H1 (cell line): ENCODE measurements at regions not wholly inside any gene's neighbourhood (a gene's known extent, or its start where the extent isn't known, plus 50 kb on each side); places are given as distances from the start of the nearest gene placed in this dataset.

Source experiments
- CTCF ChIA-PET: fragments of 300-600 bp; sonication (Branson Sonifier 250); formaldehyde crosslinking; loops from one replicate; lab custom pipeline; 2021; ENCODE audit not compliant: partially characterized antibody; lab: Charles Lee
- POLR2A ChIA-PET: fragments of 300-600 bp; sonication (Branson Sonifier 250); formaldehyde crosslinking; loops from one replicate; lab custom pipeline; 2021; ENCODE audit warnings: inconsistent platforms; ENCODE audit not compliant: partially characterized antibody; lab: Charles Lee
- DNase-seq, 2 experiments: peaks; one replicate each; pipeline versions ENCODE4 v3.0.0 to v3.0.0-alpha.2; 2010 to 2022; ENCODE audit warnings: low spot score in 2 of 2, low read depth in 1 of 2, mixed read lengths in 1 of 2
- FAIRE-seq: peaks from 2 replicates; lab custom pipeline; 2011; peaks lifted over from hg19 to GRCh38; lab: Jason Lieb, UNC
- H2AFZ ChIP-seq: 2 replicates; pipeline ENCODE4 v1.8.1; 2012; ENCODE audit warnings: low read length, inconsistent platforms
- H2AK5ac ChIP-seq: 2 replicates; pipeline ENCODE4 v1.6.1; 2013; ENCODE audit warnings: low read depth, low read length
- H2BK120ac ChIP-seq: replicated peaks from 2 replicates; pipeline ENCODE3; 2013; ENCODE audit warnings: low read depth, low read length, inconsistent platforms
- H2BK12ac ChIP-seq: 2 replicates; pipeline ENCODE4 v1.6.1; 2013; ENCODE audit warnings: low read depth, low read length
- H2BK15ac ChIP-seq: 2 replicates; pipeline ENCODE4 v1.6.1; 2013; ENCODE audit warnings: low read length
- H2BK20ac ChIP-seq: 2 replicates; pipeline ENCODE4 v1.6.1; 2013; ENCODE audit warnings: low read length
- H2BK5ac ChIP-seq: 2 replicates; pipeline ENCODE4 v1.6.1; 2013; ENCODE audit warnings: low read depth, low read length
- H3K14ac ChIP-seq: 2 replicates; pipeline ENCODE4 v1.6.1; 2013; ENCODE audit warnings: inconsistent platforms; ENCODE audit not compliant: insufficient read length
- H3K18ac ChIP-seq: 2 replicates; pipeline ENCODE4 v1.6.1; 2013; ENCODE audit warnings: low read length; ENCODE audit errors: extremely low read depth
- H3K23ac ChIP-seq: 2 replicates; pipeline ENCODE4 v1.6.1; 2013; ENCODE audit warnings: inconsistent platforms; ENCODE audit not compliant: insufficient read length
- H3K23me2 ChIP-seq: 2 replicates; pipeline ENCODE4 v1.6.1; 2013; ENCODE audit warnings: low read depth, low read length
- H3K27ac ChIP-seq: 2 replicates; pipeline ENCODE4 v1.6.1; 2011; ENCODE audit warnings: low read depth, low read length, inconsistent platforms
- H3K27me3 ChIP-seq, 4 experiments: replicated peaks in 1 of 4; 1 replicate in 1 of 4; 2 replicates in 3 of 4; pipeline versions ENCODE4 v1.6.1 to v1.8.1; 2011 to 2013; ENCODE audit warnings: low read length in 3 of 4, mild to moderate bottlenecking in 3 of 4, inconsistent platforms in 2 of 4, mixed read lengths in 2 of 4, moderate library complexity in 1 of 4; ENCODE audit not compliant: control insufficient read depth in 3 of 4, insufficient read depth in 3 of 4; ENCODE audit errors: extremely low read depth in 1 of 4
- H3K36me3 ChIP-seq, 4 experiments: 2 replicates each; pipeline versions ENCODE4 v1.6.1 to v1.8.1; 2011 to 2013; ENCODE audit warnings: mild to moderate bottlenecking in 4 of 4, low read length in 3 of 4, moderate library complexity in 2 of 4, control low read depth in 1 of 4, inconsistent platforms in 1 of 4; ENCODE audit not compliant: insufficient read depth in 4 of 4, control insufficient read depth in 2 of 4
- H3K4ac ChIP-seq: replicated peaks from 2 replicates; pipeline ENCODE3; 2013; ENCODE audit warnings: low read length, low read depth, mixed read lengths, inconsistent platforms; ENCODE audit not compliant: insufficient read length
- H3K4me1 ChIP-seq, 4 experiments: replicated peaks in 1 of 4; 1 replicate in 1 of 4; 2 replicates in 3 of 4; pipeline versions ENCODE4 v1.6.1 to v1.8.1; 2011 to 2013; ENCODE audit warnings: low read length in 3 of 4, inconsistent platforms in 2 of 4, mixed read lengths in 1 of 4; ENCODE audit not compliant: insufficient read depth in 4 of 4, control insufficient read depth in 3 of 4
- H3K4me2 ChIP-seq, 2 experiments: 2 replicates each; pipeline versions ENCODE4 v1.6.1 to v1.8.1; 2011 to 2013; ENCODE audit warnings: low read depth in 2 of 2, low read length in 2 of 2, control low read depth in 1 of 2, inconsistent platforms in 1 of 2, mild to moderate bottlenecking in 1 of 2; ENCODE audit not compliant: insufficient read depth in 1 of 2
- H3K4me3 ChIP-seq, 4 experiments: fragments of 200-600, 300-600 bp in 1 of 4; sonication (generic), shearing (Covaris generic), sonication (Bioruptor Twin) in 1 of 4; 2 replicates each; pipeline versions ENCODE4 v1.5.1 to v1.8.1; 2011 to 2016; ENCODE audit warnings: low read length in 4 of 4, low read depth in 3 of 4, control low read depth in 2 of 4, inconsistent platforms in 2 of 4, mild to moderate bottlenecking in 2 of 4, mixed read lengths in 1 of 4, moderate library complexity in 1 of 4; ENCODE audit not compliant: insufficient read depth in 2 of 4; ENCODE audit errors: extremely low read depth in 1 of 4
- H3K56ac ChIP-seq: replicated peaks from 2 replicates; pipeline ENCODE3; 2013; ENCODE audit warnings: low read depth, mild to moderate bottlenecking, mixed read lengths, low read length, inconsistent platforms; ENCODE audit not compliant: insufficient read length
- H3K79me1 ChIP-seq: 2 replicates; pipeline ENCODE4 v1.6.1; 2013; ENCODE audit warnings: low read depth, low read length, control low read depth
- H3K79me2 ChIP-seq, 2 experiments: 2 replicates each; pipeline versions ENCODE4 v1.6.1 to v1.8.1; 2012 to 2013; ENCODE audit warnings: low read length in 2 of 2, mild to moderate bottlenecking in 2 of 2, inconsistent platforms in 1 of 2; ENCODE audit not compliant: insufficient read depth in 2 of 2, control insufficient read depth in 1 of 2
- H3K9ac ChIP-seq, 4 experiments: replicated peaks in 1 of 4; 1 replicate in 1 of 4; 2 replicates in 3 of 4; pipeline versions ENCODE4 v1.6.1 to v1.8.1; 2011 to 2013; ENCODE audit warnings: low read depth in 3 of 4, low read length in 3 of 4, control low read depth in 2 of 4, mild to moderate bottlenecking in 2 of 4, moderate library complexity in 2 of 4, inconsistent platforms in 1 of 4; ENCODE audit errors: extremely low read depth in 1 of 4
- H3K9me3 ChIP-seq, 2 experiments: 2 replicates each; pipeline versions ENCODE4 v1.6.1 to v1.8.1; 2012 to 2013; ENCODE audit warnings: mild to moderate bottlenecking in 2 of 2, moderate library complexity in 2 of 2, control low read depth in 1 of 2, inconsistent platforms in 1 of 2, low read depth in 1 of 2, low read length in 1 of 2, mixed read lengths in 1 of 2; ENCODE audit not compliant: insufficient read depth in 2 of 2
- H4K20me1 ChIP-seq, 2 experiments: replicated peaks in 1 of 2; 2 replicates each; pipeline versions ENCODE3 to v1.8.1; 2011 to 2013; ENCODE audit warnings: inconsistent platforms in 2 of 2, low read length in 2 of 2, mild to moderate bottlenecking in 1 of 2; ENCODE audit not compliant: insufficient read depth in 2 of 2, control insufficient read depth in 1 of 2
- H4K5ac ChIP-seq: 2 replicates; pipeline ENCODE4 v1.6.1; 2013; ENCODE audit warnings: low read length, low read depth, mixed read lengths, inconsistent platforms; ENCODE audit not compliant: insufficient read length
- H4K8ac ChIP-seq: 2 replicates; pipeline ENCODE4 v1.8.0; 2013; ENCODE audit warnings: mild to moderate bottlenecking, moderate library complexity, low read length, inconsistent platforms; ENCODE audit not compliant: insufficient read depth; ENCODE audit errors: extremely low read depth
- H4K91ac ChIP-seq: replicated peaks from 2 replicates; pipeline ENCODE3; 2013; ENCODE audit warnings: low read length, mixed read lengths, inconsistent platforms; ENCODE audit not compliant: insufficient read length
- ASH2L ChIP-seq: fragments of 200-600, 300-600 bp; sonication (generic); IDR thresholded peaks from one replicate; pipeline ENCODE4 v1.7.1; 2017; ENCODE audit warnings: low read length
- BRCA1 ChIP-seq: IDR thresholded peaks from 2 replicates; pipeline ENCODE4 v1.6.1; 2012; ENCODE audit warnings: low read depth, low read length, improper control_type of control experiment
- EP300 ChIP-seq, 2 experiments: IDR thresholded peaks; 1 replicate in 1 of 2; 2 replicates in 1 of 2; pipeline ENCODE4 v1.6.1; 2011 to 2012; ENCODE audit warnings: low read depth in 2 of 2, low read length in 2 of 2, mild to moderate bottlenecking in 2 of 2, borderline replicate concordance in 1 of 2, inconsistent platforms in 1 of 2, moderate library complexity in 1 of 2
- JUND ChIP-seq: IDR thresholded peaks from 2 replicates; pipeline ENCODE4 v1.6.1; 2011; ENCODE audit warnings: mild to moderate bottlenecking, improper control_type of control experiment, low read length
- MAX ChIP-seq: IDR thresholded peaks from 2 replicates; pipeline ENCODE4 v1.6.1; 2012; ENCODE audit warnings: inconsistent platforms
- NANOG ChIP-seq: IDR thresholded peaks from 2 replicates; pipeline ENCODE4 v1.6.1; 2011; ENCODE audit warnings: low read length, low read depth, mild to moderate bottlenecking, inconsistent platforms; ENCODE audit not compliant: insufficient read depth, poor library complexity, severe bottlenecking
- NRF1 ChIP-seq: IDR thresholded peaks from 2 replicates; pipeline ENCODE4 v1.6.1; 2011; ENCODE audit warnings: mild to moderate bottlenecking, low read depth, low read length, improper control_type of control experiment
- SRF ChIP-seq: IDR thresholded peaks from 2 replicates; pipeline ENCODE4 v1.6.1; 2011; ENCODE audit warnings: mild to moderate bottlenecking, low read depth, low read length, moderate library complexity
- TBP ChIP-seq: IDR thresholded peaks from 2 replicates; pipeline ENCODE4 v1.6.1; 2011; ENCODE audit warnings: low read depth, low read length, improper control_type of control experiment
- WGBS, 2 experiments: shearing (Covaris generic) in 1 of 2; methylation state at CpG; one replicate each; pipeline versions ENCODE4 v1.1.6 to v1.1.7; 2013 to 2015; ENCODE audit warnings: low lambda C conversion rate in 2 of 2, mixed read lengths in 2 of 2, inconsistent platforms in 1 of 2, low coverage in 1 of 2, missing lambda C conversion rate in 1 of 2; ENCODE audit not compliant: insufficient replicate concordance in 2 of 2, insufficient coverage in 1 of 2, insufficient read length in 1 of 2; ENCODE audit errors: extremely low coverage in 1 of 2, missing lambda C conversion rate in 1 of 2; 5-methylcytosine and 5-hydroxymethylcytosine counted together

GRCh38 chr4:19473569-19473968, 778.1 kb upstream of the SLIT2 start:
- H3K36me3 ChIP-seq: no peaks in the 10 kb centered on the region
- H3K9me3 ChIP-seq: no peaks in the 10 kb centered on the region
- H3K18ac ChIP-seq: no peak overlapping the region
- 100% methylated on average over 1 of the region's 1 CpG; no CpG with 5 or more reads in 1 of the 2 experiments for WGBS, 2 experiments
- FAIRE-seq (no peak), DNase-seq (no peak)
- H3K79me1 ChIP-seq: no peaks in the 10 kb centered on the region
- H3K14ac ChIP-seq: no peak overlapping the region
- no peak overlapping the region for H3K9ac ChIP-seq
- no peak overlapping the region for H3K56ac ChIP-seq
- no peak overlapping the region for H4K5ac ChIP-seq
- no peaks in the 10 kb centered on the region for H3K79me2 ChIP-seq
- H4K8ac ChIP-seq: no peak overlapping the region
- CTCF ChIA-PET: no interaction called here
- H2BK15ac ChIP-seq: no peak overlapping the region
- H3K4me3 ChIP-seq: no peak overlapping the region
- H2AK5ac ChIP-seq: no peak overlapping the region
- H2BK12ac ChIP-seq: no peak overlapping the region
- no peak overlapping the region for H3K4me2 ChIP-seq
- no peak overlapping the region for H3K27ac ChIP-seq
- POLR2A ChIA-PET: no interaction called here
- H3K4ac ChIP-seq: no peak overlapping the region
- no peak overlapping the region for H3K23ac ChIP-seq
- no peaks in the 10 kb centered on the region for H3K27me3 ChIP-seq
- H2BK20ac ChIP-seq: no peak overlapping the region
- H3K4me1 ChIP-seq: no peaks in the 10 kb centered on the region
- no peak overlapping the region for H2BK5ac ChIP-seq
- no peaks in the 10 kb centered on the region for H3K23me2 ChIP-seq
- H2BK120ac ChIP-seq: no peak overlapping the region
- H4K91ac ChIP-seq: no peak overlapping the region
- H4K20me1 ChIP-seq: no peaks in the 10 kb centered on the region
- H2AFZ ChIP-seq: 0 out of 2 replicates have a peak overlapping the region, but pooled peaks have one; percentile 41
- TF ChIP-seq BRCA1: no peak
- TF ChIP-seq NRF1: no peak
- no peak for TF ChIP-seq MAX
- no peak for TF ChIP-seq TBP
- TF ChIP-seq ASH2L: no peak
- no peak for TF ChIP-seq SRF
- no peak for TF ChIP-seq EP300 (IDR thresholded peaks at IDR 0.05; ENCODE audit: borderline replicate concordance in 1 of 2, low read depth in 2 of 2, low read length in 2 of 2)
- TF ChIP-seq NANOG: no peak
- no peak for TF ChIP-seq JUND
